Medulla oblongata (tissue), 1 donor: ENCODE measurements at regions not wholly inside any gene's neighbourhood (a gene's known extent, or its start where the extent isn't known, plus 50 kb on each side); places are given as distances from the start of the nearest gene placed in this dataset.

Experiments
- DNase-seq: peaks from one replicate; pipeline ENCODE4 v3.0.0-alpha.2; 2015; ENCODE audit errors: extremely low spot score

DNA sequence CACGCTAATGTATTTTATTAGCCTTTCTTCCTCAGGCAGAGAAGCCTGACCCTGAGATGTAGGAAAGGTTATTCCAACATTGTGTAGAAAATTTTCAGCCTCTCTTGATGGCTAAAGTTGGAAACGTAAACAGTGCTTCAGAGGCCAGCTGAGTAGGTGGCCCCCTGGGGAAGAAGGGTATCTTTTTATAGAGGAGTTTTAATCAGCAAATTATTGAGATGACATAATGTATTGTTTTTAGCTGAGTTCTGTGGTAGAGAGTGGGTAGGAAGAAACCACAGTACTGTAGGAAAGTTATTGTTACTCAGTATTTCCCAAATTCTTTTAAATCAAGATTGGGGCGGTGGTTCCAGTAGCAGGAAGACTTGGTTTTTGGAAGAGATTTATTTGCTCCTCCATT lies 268.8 kb downstream of the DLEU7 start:
- no peak for DNase-seq

DNA sequence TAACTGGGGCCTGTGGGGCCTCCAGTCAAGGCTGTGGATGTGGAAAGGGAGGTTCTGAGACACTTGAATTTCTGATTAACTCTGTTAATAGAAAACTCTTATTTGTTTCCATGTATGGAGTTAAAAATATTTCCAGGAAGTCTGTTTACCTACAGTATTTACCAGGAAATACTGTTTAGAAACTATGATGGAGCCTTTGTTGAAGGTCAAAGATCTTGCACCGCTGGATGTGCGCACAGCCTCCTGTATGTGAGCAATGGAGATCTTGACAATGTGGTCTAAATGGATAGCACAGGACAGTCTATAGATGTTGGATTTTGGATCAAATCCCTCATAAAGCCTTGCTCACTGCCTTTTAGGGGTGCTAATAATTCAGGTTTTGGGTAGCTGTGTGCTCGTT lies 268.4 kb downstream of the DLEU7 start:
- DNase-seq, result no peak

GRCh38 chr13:50576156-50576555 lies 267.3 kb downstream of the DLEU7 start:
- no peak for DNase-seq

DNA sequence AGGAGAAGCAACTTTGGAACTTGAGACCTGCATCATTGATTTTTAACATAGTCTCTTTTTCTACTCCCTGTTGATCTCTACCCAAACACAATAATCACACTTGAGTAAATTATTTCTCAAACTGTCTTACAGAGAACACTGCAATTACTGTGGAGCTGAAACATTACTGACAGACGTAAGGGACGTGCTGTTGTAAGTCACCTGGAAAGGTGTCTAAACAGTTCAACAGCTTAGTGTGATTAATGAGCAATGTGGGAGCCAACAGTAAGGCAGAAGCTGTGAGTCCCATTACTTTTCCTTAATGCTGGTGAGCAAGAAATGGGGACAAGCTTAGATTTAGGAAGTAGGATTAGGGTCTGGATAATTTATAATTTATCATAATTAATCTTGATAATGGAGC lies 265.7 kb downstream of the DLEU7 start:
- DNase-seq, result no peak

DNA sequence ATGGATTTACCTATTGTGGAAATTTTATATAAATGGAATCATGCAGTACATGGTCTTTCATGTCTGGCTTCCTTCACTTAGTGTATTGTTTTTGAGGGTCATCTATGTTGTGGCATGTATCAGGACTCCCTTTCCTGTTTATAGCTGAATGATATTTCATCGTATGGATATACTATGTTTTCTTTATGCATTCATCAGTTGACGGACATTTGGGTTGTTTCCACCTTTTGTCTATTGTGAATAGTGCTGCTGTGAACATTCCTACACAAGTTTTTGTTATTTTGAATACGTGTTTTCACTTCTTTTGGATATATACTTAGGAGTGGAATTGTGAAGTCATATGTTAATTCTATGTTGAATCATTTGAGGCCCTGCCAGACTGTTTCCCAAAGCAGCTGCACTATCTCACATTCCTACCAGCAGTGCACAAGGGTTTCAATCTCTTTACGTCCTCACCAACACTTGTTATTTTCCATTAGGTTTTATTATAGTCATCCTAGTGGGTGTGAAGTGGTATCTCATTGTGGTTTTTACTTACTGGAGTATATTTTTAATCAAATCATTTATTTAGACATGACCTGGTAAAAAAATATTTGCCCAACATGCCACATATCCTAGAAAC lies 262.7 kb downstream of the DLEU7 start:
- no peak for DNase-seq

GRCh38 chr13:50581586-50582196 lies 261.8 kb downstream of the DLEU7 start:
- no peak for DNase-seq

GRCh38 chr13:50584856-50585580 lies 258.5 kb downstream of the DLEU7 start:
- DNase-seq, result no peak

GRCh38 chr13:50585674-50586413 lies 257.6 kb downstream of the DLEU7 start:
- DNase-seq, result no peak

DNA sequence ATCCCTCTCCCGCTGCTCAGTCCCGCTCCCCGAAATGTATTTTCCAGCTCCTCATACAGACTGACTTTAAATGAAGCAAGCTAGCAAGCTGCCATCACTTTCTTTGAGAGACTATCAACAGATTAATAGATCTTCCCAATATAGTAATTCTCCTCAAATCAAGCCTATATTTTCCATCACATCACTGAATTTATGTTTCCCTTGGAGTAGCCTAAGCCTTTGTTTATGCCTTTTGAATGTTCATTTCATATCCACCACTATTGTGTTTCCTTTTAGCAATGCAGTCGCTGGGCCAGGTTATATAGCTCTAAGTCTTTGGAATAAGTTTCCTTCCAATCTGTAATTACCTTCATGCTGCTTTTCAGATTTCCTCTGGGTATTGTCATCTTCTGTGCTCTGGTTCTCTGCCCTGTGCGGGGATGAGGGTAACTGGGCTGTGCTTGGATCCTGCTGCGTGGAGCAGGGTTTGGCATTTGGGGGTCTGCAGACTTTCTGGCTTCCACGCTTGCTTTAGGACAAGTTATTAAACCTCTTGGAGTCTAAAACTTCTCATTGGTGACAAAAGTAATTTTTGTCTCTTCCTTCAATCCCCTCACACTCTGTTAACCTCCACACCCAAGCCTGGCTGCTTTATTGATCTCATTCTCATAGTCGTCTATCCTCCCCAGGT lies 256.9 kb downstream of the DLEU7 start:
- no peak for DNase-seq

DNA sequence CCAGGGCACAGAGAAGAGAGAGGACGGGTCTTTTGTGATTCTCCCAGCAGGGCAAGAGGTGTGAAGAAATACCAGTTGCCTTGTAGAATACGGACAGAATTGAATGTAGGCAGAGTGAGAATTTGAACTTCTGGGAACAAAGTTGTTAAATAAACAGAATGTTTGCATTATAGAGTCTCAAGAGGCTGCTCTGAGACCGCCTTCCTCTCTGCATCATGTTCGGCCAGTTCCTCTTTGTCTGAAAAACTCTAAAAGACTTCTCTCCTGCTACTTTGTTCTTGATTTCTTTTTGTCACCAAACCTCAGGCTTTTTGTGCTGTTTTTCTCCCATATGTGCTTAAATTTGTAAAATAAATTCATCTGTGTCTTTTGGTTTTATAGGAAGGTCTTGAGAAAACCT lies 256.4 kb downstream of the DLEU7 start:
- peak; percentile 17 for DNase-seq

- DNase-seq, result no peak
Measured at GRCh38 chr13:50587645-50588373, 255.7 kb downstream of the DLEU7 start.

- no peak for DNase-seq
Measured at GRCh38 chr13:50588491-50589130, 254.9 kb downstream of the DLEU7 start.

GRCh38 chr13:50589139-50589538 lies 254.4 kb downstream of the DLEU7 start:
- DNase-seq, result no peak

DNA sequence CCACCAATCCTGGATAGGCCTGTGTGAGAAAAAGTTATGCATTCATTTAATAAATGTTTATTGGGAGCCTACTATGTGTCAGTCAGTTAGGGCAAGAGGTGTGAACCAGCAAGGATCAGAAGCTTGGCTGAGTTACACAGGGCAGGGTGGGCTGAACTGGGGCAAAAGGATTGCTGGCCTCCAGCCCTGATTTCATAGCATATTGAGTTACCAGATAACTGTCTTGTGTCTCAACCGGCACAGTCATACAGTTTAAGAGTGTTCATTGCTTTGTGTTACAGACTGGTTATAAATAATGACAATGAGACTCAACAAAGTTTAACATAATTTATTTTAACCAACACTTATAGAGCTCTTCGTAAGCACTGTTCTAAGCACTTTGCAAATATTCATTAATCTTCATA lies 253.8 kb downstream of the DLEU7 start:
- no peak for DNase-seq

- no peak for DNase-seq
Measured at GRCh38 chr13:50592412-50593155, 250.9 kb downstream of the DLEU7 start.

GRCh38 chr13:50593207-50593606 lies 250.3 kb downstream of the DLEU7 start:
- DNase-seq, result no peak

GRCh38 chr13:50594276-50595051 lies 249.0 kb downstream of the DLEU7 start:
- peak; percentile 8 for DNase-seq

- no peak for DNase-seq
Measured at GRCh38 chr13:50595196-50595595, 248.3 kb downstream of the DLEU7 start.

DNA sequence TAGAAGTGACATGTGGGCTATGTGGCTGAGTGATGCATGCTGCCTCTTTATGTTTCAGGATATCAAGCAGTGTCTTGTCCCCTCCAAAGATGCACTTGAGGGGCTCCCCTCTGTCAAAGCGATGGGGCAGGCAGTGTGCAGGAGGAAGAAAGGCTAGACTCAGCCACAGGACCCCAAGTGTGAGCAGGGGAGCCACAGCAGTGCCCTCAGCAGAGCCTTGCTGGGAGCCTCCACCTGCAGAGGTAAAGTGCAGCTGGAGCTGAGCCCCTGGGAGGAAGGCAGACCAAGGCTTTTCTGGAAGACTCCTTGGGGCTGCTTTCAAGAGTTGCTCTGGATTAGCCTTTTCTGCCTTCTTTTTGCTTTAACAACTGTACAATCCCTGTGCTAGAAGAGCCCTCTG lies 247.3 kb downstream of the DLEU7 start:
- DNase-seq, result no peak
